RKO (cell line): ENCODE measurements at regions not wholly inside any gene's neighbourhood (a gene's known extent, or its start where the extent isn't known, plus 50 kb on each side); places are given as distances from the start of the nearest gene placed in this dataset.

Experiments used
- DNase-seq: peaks from one replicate; pipeline ENCODE4 v3.0.0-alpha.2; 2016; ENCODE audit warnings: low spot score

- DNase-seq = no peak
Observed at GRCh38 chr14:39762576-39763401, 330.6 kb upstream of the FBXO33 start.

GRCh38 chr14:39755269-39755878 lies 323.1 kb upstream of the FBXO33 start:
- DNase-seq = no peak

GRCh38 chr14:39740454-39740853 lies 308.2 kb upstream of the FBXO33 start:
- no peak for DNase-seq

- DNase-seq = no peak
Observed at GRCh38 chr14:39739796-39740195, 307.6 kb upstream of the FBXO33 start.

- no peak for DNase-seq
Observed at GRCh38 chr14:39734306-39734705, 302.1 kb upstream of the FBXO33 start.

- DNase-seq = no peak
Observed at GRCh38 chr14:39733741-39734140, 301.5 kb upstream of the FBXO33 start.

- DNase-seq = peak; percentile 7
Observed at GRCh38 chr14:39731912-39732311, 299.7 kb upstream of the FBXO33 start.

GRCh38 chr14:39726563-39726962 lies 294.3 kb upstream of the FBXO33 start:
- no peak for DNase-seq

- DNase-seq = no peak
Observed at GRCh38 chr14:39722547-39723273, 290.5 kb upstream of the FBXO33 start.

GRCh38 chr14:39716987-39717570 lies 284.8 kb upstream of the FBXO33 start:
- no peak for DNase-seq

GRCh38 chr14:39712293-39712999 lies 280.2 kb upstream of the FBXO33 start:
- DNase-seq = no peak

- peak; percentile 3 for DNase-seq
Observed at GRCh38 chr14:39704594-39704993, 272.4 kb upstream of the FBXO33 start.

- no peak for DNase-seq
Observed at GRCh38 chr14:39694341-39694740, 262.1 kb upstream of the FBXO33 start.

GRCh38 chr14:39683691-39684260 lies 251.5 kb upstream of the FBXO33 start:
- DNase-seq = no peak

- no peak for DNase-seq
Observed at GRCh38 chr14:39682582-39682981, 250.3 kb upstream of the FBXO33 start.

GRCh38 chr14:39681782-39682399 lies 249.7 kb upstream of the FBXO33 start:
- DNase-seq = no peak

GRCh38 chr14:39680777-39681176 lies 248.5 kb upstream of the FBXO33 start:
- DNase-seq = no peak

GRCh38 chr14:39673734-39674133 lies 241.5 kb upstream of the FBXO33 start:
- no peak for DNase-seq

GRCh38 chr14:39673270-39673711 lies 241.1 kb upstream of the FBXO33 start:
- DNase-seq = peak; percentile 3

- DNase-seq = no peak
Observed at GRCh38 chr14:39668449-39668848, 236.2 kb upstream of the FBXO33 start.

GRCh38 chr14:39666386-39666785 lies 234.2 kb upstream of the FBXO33 start:
- DNase-seq = peak; percentile 3
